IMR-90 (cell line): ENCODE measurements at regions not wholly inside any gene's neighbourhood (a gene's known extent, or its start where the extent isn't known, plus 50 kb on each side); places are given as distances from the start of the nearest gene placed in this dataset.

Experiments
- ATAC-seq: fragments of 200-7000 bp; cut with Tn5 transposase; 2 replicates; pipeline ENCODE4 v1.9.1; 2020; ENCODE audit warnings: low read depth, mild to moderate bottlenecking, moderate library complexity
- BruUV-seq: library from RNA; stranded (reverse); fragments of 400-500 nt; replicated peaks from 2 replicates; lab custom pipeline; 2021; lab: Mats Ljungman, UMichigan
- CTCF ChIA-PET: fragments of 300-600 bp; formaldehyde crosslinking; extraction: SDS; loops from one replicate; lab custom pipeline; 2021; ENCODE audit warnings: antibody characterized with exemption; lab: Yijun Ruan, JAX
- POLR2A ChIA-PET: fragments of 300-600 bp; sonication (Branson Sonifier 250); formaldehyde crosslinking; loops from one replicate; lab custom pipeline; 2022; ENCODE audit warnings: antibody characterized with exemption; ENCODE audit not compliant: unreplicated experiment; lab: Charles Lee
- DNase-seq: peaks from one replicate; pipeline ENCODE4 v3.0.0; 2013
- H2AFZ ChIP-seq: replicated peaks from 2 replicates; pipeline ENCODE3; 2013; ENCODE audit warnings: low read length, mild to moderate bottlenecking; ENCODE audit not compliant: poor library complexity
- H2AK5ac ChIP-seq: 2 replicates; pipeline ENCODE4 v1.6.1; 2013; ENCODE audit warnings: low read depth, low read length, inconsistent platforms
- H2AK9ac ChIP-seq: replicated peaks from 2 replicates; pipeline ENCODE3; 2013; ENCODE audit warnings: mild to moderate bottlenecking, low read depth, low read length, moderate library complexity; ENCODE audit not compliant: poor library complexity
- H2BK120ac ChIP-seq: 2 replicates; pipeline ENCODE4 v1.6.1; 2013; ENCODE audit warnings: low read depth, low read length, inconsistent platforms
- H2BK15ac ChIP-seq: 3 replicates; pipeline ENCODE4 v1.6.1; 2013; ENCODE audit warnings: low read depth, low read length, inconsistent platforms
- H2BK20ac ChIP-seq: 2 replicates; pipeline ENCODE4 v1.6.1; 2013; ENCODE audit warnings: low read depth, mild to moderate bottlenecking, inconsistent platforms, low read length, moderate library complexity
- H2BK5ac ChIP-seq: 2 replicates; pipeline ENCODE4 v1.6.1; 2013; ENCODE audit warnings: mild to moderate bottlenecking, low read depth, low read length, inconsistent platforms; ENCODE audit not compliant: poor library complexity, severe bottlenecking
- H3K14ac ChIP-seq: replicated peaks from 2 replicates; pipeline ENCODE4 v1.6.1; 2013; ENCODE audit warnings: low read depth, low read length, inconsistent platforms
- H3K18ac ChIP-seq: 2 replicates; pipeline ENCODE4 v1.6.1; 2013; ENCODE audit warnings: low read depth, low read length, control low read depth
- H3K23ac ChIP-seq: 2 replicates; pipeline ENCODE4 v1.6.1; 2013; ENCODE audit warnings: low read depth, low read length, inconsistent platforms
- H3K27ac ChIP-seq: 2 replicates; pipeline ENCODE4 v1.5.1; 2013; ENCODE audit warnings: mild to moderate bottlenecking, control low read depth, low read length; ENCODE audit not compliant: insufficient read depth
- H3K27me3 ChIP-seq: 2 replicates; pipeline ENCODE4 v1.6.1; 2013; ENCODE audit warnings: low read length; ENCODE audit not compliant: control insufficient read depth, insufficient read depth
- H3K36me3 ChIP-seq: 2 replicates; pipeline ENCODE4 v1.6.1; 2013; ENCODE audit warnings: low read length, mixed read lengths; ENCODE audit not compliant: control insufficient read depth, insufficient read depth
- H3K4ac ChIP-seq: 2 replicates; pipeline ENCODE4 v1.6.1; 2013; ENCODE audit warnings: low read depth, low read length, inconsistent platforms
- H3K4me1 ChIP-seq: 2 replicates; pipeline ENCODE4 v1.6.1; 2013; ENCODE audit warnings: low read length, mixed read lengths; ENCODE audit not compliant: control insufficient read depth, insufficient read depth
- H3K4me2 ChIP-seq: 2 replicates; pipeline ENCODE4 v1.6.1; 2013; ENCODE audit warnings: low read depth, mild to moderate bottlenecking, control low read depth, low read length, moderate library complexity
- H3K4me3 ChIP-seq: 2 replicates; pipeline ENCODE4 v1.5.1; 2013; ENCODE audit warnings: low read depth, mild to moderate bottlenecking, control low read depth, low read length, moderate library complexity; ENCODE audit not compliant: insufficient read depth
- H3K56ac ChIP-seq: 2 replicates; pipeline ENCODE4 v1.6.1; 2013; ENCODE audit warnings: low read length, inconsistent platforms; ENCODE audit not compliant: insufficient read depth; ENCODE audit errors: extremely low read depth
- H3K79me1 ChIP-seq, 2 experiments: 2 replicates each; pipeline ENCODE4 v1.6.1; 2013; ENCODE audit warnings: low read length in 2 of 2, inconsistent platforms in 1 of 2, low read depth in 1 of 2
- H3K9ac ChIP-seq: 2 replicates; pipeline ENCODE4 v1.6.1; 2013; ENCODE audit warnings: low read depth, low read length, control low read depth
- H3K9me1 ChIP-seq: 2 replicates; pipeline ENCODE4 v1.6.1; 2013; ENCODE audit warnings: low read length, inconsistent platforms; ENCODE audit not compliant: insufficient read depth
- H3K9me3 ChIP-seq: 2 replicates; pipeline ENCODE4 v1.6.1; 2013; ENCODE audit warnings: low read length; ENCODE audit not compliant: control insufficient read depth, insufficient read depth
- H4K20me1 ChIP-seq: 2 replicates; pipeline ENCODE4 v1.6.1; 2013; ENCODE audit warnings: low read length, inconsistent platforms; ENCODE audit not compliant: insufficient read depth
- H4K5ac ChIP-seq: 2 replicates; pipeline ENCODE4 v1.6.1; 2013; ENCODE audit warnings: mild to moderate bottlenecking, low read depth, low read length, control low read depth
- H4K8ac ChIP-seq, 2 experiments: 2 replicates each; pipeline ENCODE4 v1.6.1; 2013; ENCODE audit warnings: low read depth in 2 of 2, low read length in 2 of 2, control low read depth in 1 of 2, inconsistent platforms in 1 of 2
- H4K91ac ChIP-seq: 2 replicates; pipeline ENCODE4 v1.6.1; 2013; ENCODE audit warnings: low read depth, low read length, inconsistent platforms; ENCODE audit not compliant: insufficient read depth
- BHLHE40 ChIP-seq: fragments of 150-350 bp; IDR thresholded peaks from 2 replicates; pipeline ENCODE4 v1.6.1; 2016; ENCODE audit warnings: mild to moderate bottlenecking, low read depth, low read length
- CEBPB ChIP-seq: IDR thresholded peaks from 2 replicates; pipeline ENCODE4 v1.6.1; 2012; ENCODE audit warnings: low read depth, low read length, improper control_type of control experiment
- CHD1 ChIP-seq: IDR thresholded peaks from 2 replicates; pipeline ENCODE4 v1.6.1; 2012; ENCODE audit warnings: low read depth, low read length, improper control_type of control experiment
- FOS ChIP-seq: fragments of 150-350 bp; IDR thresholded peaks from 2 replicates; pipeline ENCODE4 v1.6.1; 2016; ENCODE audit warnings: low read depth, low read length
- MAFK ChIP-seq: IDR thresholded peaks from 2 replicates; pipeline ENCODE4 v1.6.1; 2012; ENCODE audit warnings: low read depth, low read length, improper control_type of control experiment
- MAZ ChIP-seq: IDR thresholded peaks from 2 replicates; pipeline ENCODE4 v1.6.1; 2012; ENCODE audit warnings: low read depth, mild to moderate bottlenecking, low read length, improper control_type of control experiment, moderate library complexity, borderline replicate concordance
- MXI1 ChIP-seq: IDR thresholded peaks from 2 replicates; pipeline ENCODE4 v1.6.1; 2012; ENCODE audit warnings: low read depth, mild to moderate bottlenecking, low read length, moderate library complexity, borderline replicate concordance
- NFE2L2 ChIP-seq: fragments of 150-350 bp; IDR thresholded peaks from 2 replicates; pipeline ENCODE4 v1.6.1; 2016; ENCODE audit warnings: low read depth, mild to moderate bottlenecking, low read length
- POLR2A ChIP-seq: IDR thresholded peaks from 2 replicates; pipeline ENCODE4 v1.6.1; 2012; ENCODE audit warnings: mild to moderate bottlenecking, low read depth, low read length
- RAD21 ChIP-seq: IDR thresholded peaks from 2 replicates; pipeline ENCODE4 v1.6.1; 2012; ENCODE audit warnings: low read length, improper control_type of control experiment
- RCOR1 ChIP-seq: IDR thresholded peaks from 2 replicates; pipeline ENCODE4 v1.6.1; 2012; ENCODE audit warnings: mild to moderate bottlenecking, low read length, improper control_type of control experiment; ENCODE audit not compliant: insufficient replicate concordance
- RFX5 ChIP-seq: IDR thresholded peaks from 2 replicates; pipeline ENCODE4 v1.8.0; 2012; ENCODE audit warnings: low read depth, mild to moderate bottlenecking, low read length, moderate library complexity
- SMC3 ChIP-seq: fragments of 150-350 bp; IDR thresholded peaks from 2 replicates; pipeline ENCODE4 v1.6.1; 2016; ENCODE audit warnings: low read depth, mild to moderate bottlenecking, antibody characterized with exemption, low read length, moderate library complexity
- WGBS, 2 experiments: methylation state at CpG; one replicate each; pipeline versions ENCODE4 v1.1.5 to v1.1.7; 2013; ENCODE audit warnings: missing lambda C conversion rate in 2 of 2; ENCODE audit not compliant: insufficient read length in 1 of 2; ENCODE audit errors: extremely low coverage in 2 of 2; 5-methylcytosine and 5-hydroxymethylcytosine counted together
- dilution Hi-C: fragments of 300-500 bp; cut with HindIII; formaldehyde crosslinking; loops from one replicate; pipeline ENCODE4 v1.14.3; 2018; ENCODE audit warnings: low sequenced_read_pairs; ENCODE audit not compliant: unreplicated experiment
- in situ Hi-C: fragments of 300-500 bp; cut with MboI; formaldehyde crosslinking; loops from 3 replicates; pipeline ENCODE4 v1.14.3; 2019; ENCODE audit warnings: low sequenced_read_pairs, inconsistent platforms, mixed read lengths
- intact Hi-C: fragments of 100-400 bp; cut with micrococcal nuclease; formaldehyde crosslinking; loops from 2 replicates; pipeline ENCODE4 v1.10.0; 2022
- TF ChIP-seq, protein P1 (sequence below): conservative IDR thresholded peaks from 2 replicates; pipeline ENCODE4 v1.5.1; 2012; ENCODE audit warnings: mild to moderate bottlenecking, low read depth, low read length, improper control_type of control experiment
- TF ChIP-seq, protein P2 (sequence below): fragments of 150-350 bp; IDR thresholded peaks from 2 replicates; pipeline ENCODE4 v1.6.1; 2016; ENCODE audit warnings: low read depth, mild to moderate bottlenecking, low read length, moderate library complexity, borderline replicate concordance
- TF ChIP-seq, protein P3 (sequence below): fragments of 150-350 bp; IDR thresholded peaks from 2 replicates; pipeline ENCODE4 v1.6.1; 2017; ENCODE audit warnings: mild to moderate bottlenecking, antibody characterized with exemption, low read length, low read depth

DNA sequence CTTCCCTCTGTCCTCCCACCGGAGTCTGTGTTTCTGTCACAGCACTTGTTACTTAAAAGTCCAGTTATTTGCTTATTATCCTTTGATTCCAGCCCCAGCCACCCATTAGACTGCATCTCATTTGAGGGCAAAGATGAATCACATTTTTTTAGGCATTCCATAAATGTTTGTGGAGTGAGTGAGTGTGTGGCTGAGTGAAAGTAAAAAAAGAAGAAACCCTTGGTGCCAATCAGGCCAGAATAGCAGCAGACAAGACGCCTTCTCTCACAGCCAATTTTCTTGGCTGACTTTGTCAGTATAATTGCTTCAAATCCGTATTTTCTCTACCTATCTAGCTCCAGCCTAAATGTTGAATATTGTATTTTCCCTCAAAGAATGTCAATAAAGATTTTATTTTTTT is 613.0 kb upstream of the WWC1 start:
- no peak overlapping the region for H2AFZ ChIP-seq
- intact Hi-C loops: no loop called here
- CTCF ChIA-PET: interaction anchor here (1.2 kb wide), 1 partner anchor 9 kb away, joined by 4 read pairs; no protein-coding TSS in a partner anchor
- POLR2A ChIA-PET: no interaction called here
- H3K18ac ChIP-seq: no peak overlapping the region
- no peak overlapping the region for H4K8ac ChIP-seq
- BruUV-seq: no TSS peak
- no peak overlapping the region for H3K4me3 ChIP-seq
- no peak overlapping the region for H3K27ac ChIP-seq
- no peaks in the 10 kb centered on the region for H3K36me3 ChIP-seq
- H4K5ac ChIP-seq: no peak overlapping the region
- no peak overlapping the region for H3K4ac ChIP-seq
- H3K4me1 ChIP-seq: no peaks in the 10 kb centered on the region
- no CpG with 5 or more reads among the region's 3 CpGs for WGBS, 2 experiments
- H2BK5ac ChIP-seq: no peak overlapping the region
- H3K23ac ChIP-seq: no peak overlapping the region
- no peak overlapping the region for H3K4me2 ChIP-seq
- no peaks in the 10 kb centered on the region for H4K20me1 ChIP-seq
- ATAC-seq (no peak), DNase-seq (no peak)
- H2AK9ac ChIP-seq: no peak overlapping the region
- H2BK120ac ChIP-seq: no peak overlapping the region
- no peak overlapping the region for H3K14ac ChIP-seq
- no peak overlapping the region for H4K91ac ChIP-seq
- no peak overlapping the region for H2BK15ac ChIP-seq
- H3K9me3 ChIP-seq: peaks cover 3% of the 10 kb centered on the region; the same call in 1 of the 2 replicates
- dilution Hi-C loops: no loop called here
- no peak overlapping the region for H3K9ac ChIP-seq
- H2BK20ac ChIP-seq: no peak overlapping the region
- no peaks in the 10 kb centered on the region for H3K79me1 ChIP-seq
- in situ Hi-C loops: no loop called here
- TF ChIP-seq, protein P1, sequence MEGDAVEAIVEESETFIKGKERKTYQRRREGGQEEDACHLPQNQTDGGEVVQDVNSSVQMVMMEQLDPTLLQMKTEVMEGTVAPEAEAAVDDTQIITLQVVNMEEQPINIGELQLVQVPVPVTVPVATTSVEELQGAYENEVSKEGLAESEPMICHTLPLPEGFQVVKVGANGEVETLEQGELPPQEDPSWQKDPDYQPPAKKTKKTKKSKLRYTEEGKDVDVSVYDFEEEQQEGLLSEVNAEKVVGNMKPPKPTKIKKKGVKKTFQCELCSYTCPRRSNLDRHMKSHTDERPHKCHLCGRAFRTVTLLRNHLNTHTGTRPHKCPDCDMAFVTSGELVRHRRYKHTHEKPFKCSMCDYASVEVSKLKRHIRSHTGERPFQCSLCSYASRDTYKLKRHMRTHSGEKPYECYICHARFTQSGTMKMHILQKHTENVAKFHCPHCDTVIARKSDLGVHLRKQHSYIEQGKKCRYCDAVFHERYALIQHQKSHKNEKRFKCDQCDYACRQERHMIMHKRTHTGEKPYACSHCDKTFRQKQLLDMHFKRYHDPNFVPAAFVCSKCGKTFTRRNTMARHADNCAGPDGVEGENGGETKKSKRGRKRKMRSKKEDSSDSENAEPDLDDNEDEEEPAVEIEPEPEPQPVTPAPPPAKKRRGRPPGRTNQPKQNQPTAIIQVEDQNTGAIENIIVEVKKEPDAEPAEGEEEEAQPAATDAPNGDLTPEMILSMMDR: no peak
- TF ChIP-seq NFE2L2: no peak
- no peak for TF ChIP-seq FOS
- TF ChIP-seq RCOR1: no peak
- TF ChIP-seq SMC3: no peak
- no peak for TF ChIP-seq BHLHE40
- TF ChIP-seq, protein P2, sequence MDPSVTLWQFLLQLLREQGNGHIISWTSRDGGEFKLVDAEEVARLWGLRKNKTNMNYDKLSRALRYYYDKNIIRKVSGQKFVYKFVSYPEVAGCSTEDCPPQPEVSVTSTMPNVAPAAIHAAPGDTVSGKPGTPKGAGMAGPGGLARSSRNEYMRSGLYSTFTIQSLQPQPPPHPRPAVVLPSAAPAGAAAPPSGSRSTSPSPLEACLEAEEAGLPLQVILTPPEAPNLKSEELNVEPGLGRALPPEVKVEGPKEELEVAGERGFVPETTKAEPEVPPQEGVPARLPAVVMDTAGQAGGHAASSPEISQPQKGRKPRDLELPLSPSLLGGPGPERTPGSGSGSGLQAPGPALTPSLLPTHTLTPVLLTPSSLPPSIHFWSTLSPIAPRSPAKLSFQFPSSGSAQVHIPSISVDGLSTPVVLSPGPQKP: no peak
- TF ChIP-seq CHD1: no peak
- no peak for TF ChIP-seq CEBPB
- TF ChIP-seq MXI1: no peak
- no peak for TF ChIP-seq POLR2A
- TF ChIP-seq, protein P3, sequence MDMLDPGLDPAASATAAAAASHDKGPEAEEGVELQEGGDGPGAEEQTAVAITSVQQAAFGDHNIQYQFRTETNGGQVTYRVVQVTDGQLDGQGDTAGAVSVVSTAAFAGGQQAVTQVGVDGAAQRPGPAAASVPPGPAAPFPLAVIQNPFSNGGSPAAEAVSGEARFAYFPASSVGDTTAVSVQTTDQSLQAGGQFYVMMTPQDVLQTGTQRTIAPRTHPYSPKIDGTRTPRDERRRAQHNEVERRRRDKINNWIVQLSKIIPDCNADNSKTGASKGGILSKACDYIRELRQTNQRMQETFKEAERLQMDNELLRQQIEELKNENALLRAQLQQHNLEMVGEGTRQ: no peak
- no peak for TF ChIP-seq RAD21
- no peak for TF ChIP-seq MAZ
- TF ChIP-seq MAFK: no peak
- TF ChIP-seq RFX5: no peak
- H3K9me1 ChIP-seq: no peaks in the 10 kb centered on the region
- H2AK5ac ChIP-seq: no peak overlapping the region
- H3K27me3 ChIP-seq: no peaks in the 10 kb centered on the region
- H3K56ac ChIP-seq: no peak overlapping the region
